GM23338 (cell line): ENCODE measurements at regions not wholly inside any gene's neighbourhood (a gene's known extent, or its start where the extent isn't known, plus 50 kb on each side); places are given as distances from the start of the nearest gene placed in this dataset.

Experiments used
- ATAC-seq: fragments of 200-7000 bp; cut with Tn5 transposase; 3 replicates; pipeline ENCODE4 v1.9.1; 2020
- DNase-seq: peaks from one replicate; pipeline ENCODE4 v3.0.0-alpha.2; 2015; ENCODE audit warnings: low spot score
- H2AFZ ChIP-seq: fragments of 200-600 bp; sonication (generic); 2 replicates; pipeline ENCODE4 v1.8.0; 2016; ENCODE audit warnings: antibody characterized with exemption, mild to moderate bottlenecking, moderate library complexity
- H3F3A ChIP-seq: fragments of 200-600 bp; sonication (generic); replicated peaks from 2 replicates; pipeline ENCODE4 v1.8.0; 2017; ENCODE audit warnings: antibody characterized with exemption, mixed run types, low read depth
- H3K27ac ChIP-seq: fragments of 200-600 bp; sonication (generic); 2 replicates; pipeline ENCODE4 v1.6.1; 2016; ENCODE audit warnings: low read depth
- H3K27me3 ChIP-seq: fragments of 200-600 bp; sonication (generic); 2 replicates; pipeline ENCODE4 v1.8.0; 2016; ENCODE audit warnings: mild to moderate bottlenecking, mixed run types, moderate library complexity; ENCODE audit not compliant: insufficient read depth
- H3K36me3 ChIP-seq: fragments of 200-600 bp; sonication (generic); 2 replicates; pipeline ENCODE4 v1.8.0; 2016; ENCODE audit warnings: mild to moderate bottlenecking; ENCODE audit not compliant: insufficient read depth
- H3K4me1 ChIP-seq: fragments of 200-600 bp; sonication (generic); 2 replicates; pipeline ENCODE4 v1.8.0; 2016; ENCODE audit warnings: mild to moderate bottlenecking, moderate library complexity; ENCODE audit not compliant: insufficient read depth
- H3K4me2 ChIP-seq: fragments of 200-600 bp; sonication (generic); 2 replicates; pipeline ENCODE4 v1.7.1; 2017; ENCODE audit warnings: mixed run types
- H3K4me3 ChIP-seq: fragments of 200-600 bp; sonication (generic); 2 replicates; pipeline ENCODE4 v1.6.1; 2016; ENCODE audit warnings: mixed run types
- H3K79me2 ChIP-seq: fragments of 200-600 bp; sonication (generic); replicated peaks from 2 replicates; pipeline ENCODE4 v1.8.0; 2017; ENCODE audit warnings: mild to moderate bottlenecking; ENCODE audit not compliant: insufficient read depth
- H3K9me2 ChIP-seq: fragments of 200-600 bp; sonication (generic); 2 replicates; pipeline ENCODE4 v1.8.0; 2017; ENCODE audit not compliant: insufficient read depth
- H4K20me1 ChIP-seq: fragments of 200-600 bp; sonication (generic); replicated peaks from 2 replicates; pipeline ENCODE4 v1.8.0; 2017; ENCODE audit warnings: mild to moderate bottlenecking; ENCODE audit not compliant: insufficient read depth
- H3K27ac Mint-ChIP-seq: 2 replicates; pipeline ENCODE4 v1.8.0; 2020; ENCODE audit warnings: inconsistent platforms, mild to moderate bottlenecking, moderate library complexity, mixed read lengths
- H3K27me3 Mint-ChIP-seq: 3 replicates; pipeline ENCODE4 v1.8.0; 2022; ENCODE audit warnings: low read depth, mild to moderate bottlenecking, moderate library complexity, mixed read lengths, inconsistent platforms; ENCODE audit not compliant: insufficient read depth, poor library complexity
- H3K36me3 Mint-ChIP-seq: 3 replicates; pipeline ENCODE4 v1.8.0; 2021; ENCODE audit warnings: low read depth, mild to moderate bottlenecking, inconsistent platforms, moderate library complexity, mixed read lengths
- H3K4me1 Mint-ChIP-seq: 3 replicates; pipeline ENCODE4 v1.8.0; 2020; ENCODE audit warnings: mild to moderate bottlenecking, inconsistent platforms, mixed read lengths
- H3K4me3 Mint-ChIP-seq: 3 replicates; pipeline ENCODE4 v1.8.0; 2021; ENCODE audit warnings: moderate library complexity, mild to moderate bottlenecking, inconsistent platforms, mixed read lengths
- H3K9me3 Mint-ChIP-seq: 3 replicates; pipeline ENCODE4 v1.8.0; 2020; ENCODE audit warnings: moderate library complexity, mild to moderate bottlenecking, inconsistent platforms, mixed read lengths
- CREB1 ChIP-seq: fragments of 250-450 bp; sonication (Bioruptor Pico); IDR thresholded peaks from 2 replicates; pipeline ENCODE4 v1.5.0; 2020; ENCODE audit warnings: low read depth, mild to moderate bottlenecking, moderate library complexity
- EZH2 ChIP-seq: fragments of 200-600 bp; sonication (generic); IDR thresholded peaks from one replicate; pipeline ENCODE4 v1.8.0; 2017; ENCODE audit warnings: antibody characterized with exemption, mild to moderate bottlenecking, low read depth; ENCODE audit not compliant: unreplicated experiment
- EZH2phosphoT487 ChIP-seq: fragments of 200-600 bp; sonication (generic); IDR thresholded peaks from one replicate; pipeline ENCODE4 v1.8.1; 2018; ENCODE audit warnings: antibody characterized with exemption; ENCODE audit not compliant: unreplicated experiment
- JUNB ChIP-seq: IDR thresholded peaks from one replicate; pipeline ENCODE4 v1.6.1; 2016; ENCODE audit warnings: antibody characterized with exemption; ENCODE audit not compliant: unreplicated experiment
- NANOG ChIP-seq: IDR thresholded peaks from 2 replicates; pipeline ENCODE4 v1.6.1; 2016; ENCODE audit warnings: antibody characterized with exemption, borderline replicate concordance
- POLR2AphosphoS5 ChIP-seq: IDR thresholded peaks from 2 replicates; pipeline ENCODE4 v1.6.1; 2016; ENCODE audit warnings: antibody characterized with exemption, low read depth
- STAT1 ChIP-seq: IDR thresholded peaks from one replicate; pipeline ENCODE4 v1.6.1; 2016; ENCODE audit warnings: antibody characterized with exemption; ENCODE audit not compliant: unreplicated experiment
- ZNF114 ChIP-seq: fragments of 250-450 bp; sonication (Bioruptor Pico); IDR thresholded peaks from 2 replicates; pipeline ENCODE4 v1.5.0; 2020; ENCODE audit warnings: mild to moderate bottlenecking, moderate library complexity
- TF ChIP-seq, protein P1 (sequence below), 2 experiments: fragments of 200-600 bp in 1 of 2; sonication (generic) in 1 of 2; conservative IDR thresholded peaks; 2 replicates each; pipeline versions ENCODE4 v1.5.1 to v1.6.1; 2016 to 2017; ENCODE audit warnings: antibody characterized with exemption in 2 of 2, low read depth in 2 of 2, mild to moderate bottlenecking in 2 of 2, moderate library complexity in 1 of 2
- TF ChIP-seq, protein P2 (sequence below): fragments of 250-450 bp; sonication (Bioruptor Pico); IDR thresholded peaks from 2 replicates; pipeline ENCODE4 v1.5.0; 2020; ENCODE audit warnings: mild to moderate bottlenecking, moderate library complexity
- TF ChIP-seq, protein P3 (sequence below): IDR thresholded peaks from one replicate; pipeline ENCODE4 v1.6.1; 2018; ENCODE audit warnings: antibody characterized with exemption; ENCODE audit not compliant: unreplicated experiment

DNA sequence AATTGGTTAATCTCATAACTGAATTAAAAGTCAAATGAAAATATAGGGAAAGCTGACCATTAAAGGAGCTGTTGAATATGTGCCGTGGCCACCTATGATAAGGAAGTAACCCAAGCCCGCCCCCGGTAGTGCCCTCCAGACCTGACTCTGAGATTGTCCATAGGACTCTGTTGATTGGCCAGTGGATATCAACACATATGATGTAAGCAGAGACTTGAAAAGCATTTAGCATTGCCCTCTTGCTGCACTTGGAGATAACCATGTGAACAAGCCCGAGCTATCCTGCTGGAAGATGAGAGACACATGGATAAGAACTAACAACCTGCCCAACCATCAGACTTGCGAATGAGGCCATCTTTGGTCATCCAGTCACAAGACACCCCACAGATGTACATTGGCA lies 83.2 kb downstream of the LINC00237 start:
- Mint-ChIP-seq H3K9me3 (no peaks in the 10 kb centered on the region), H3K4me3 (no peak overlapping the region), H3K27ac (no peak overlapping the region), H3K4me1 (peaks cover 21% of the 10 kb centered on the region), H3K27me3 (peaks cover 9% of the 10 kb centered on the region), H3K36me3 (no peaks in the 10 kb centered on the region)
- Histone ChIP-seq H3K4me2 (no peak overlapping the region), H4K20me1 (no peaks in the 10 kb centered on the region), H3K79me2 (no peaks in the 10 kb centered on the region), H2AFZ (no peak overlapping the region), H3K9me2 (peaks cover 10% of the 10 kb centered on the region; the same call in 1 of the 2 replicates), H3K4me3 (no peak overlapping the region), H3K27me3 (no peaks in the 10 kb centered on the region), H3K4me1 (peaks cover 24% of the 10 kb centered on the region), H3F3A (no peaks in the 10 kb centered on the region), H3K27ac (no peak overlapping the region), H3K36me3 (no peaks in the 10 kb centered on the region)
- ATAC-seq, result no peak
- no peak for DNase-seq
- no peak for TF ChIP-seq NANOG

DNA sequence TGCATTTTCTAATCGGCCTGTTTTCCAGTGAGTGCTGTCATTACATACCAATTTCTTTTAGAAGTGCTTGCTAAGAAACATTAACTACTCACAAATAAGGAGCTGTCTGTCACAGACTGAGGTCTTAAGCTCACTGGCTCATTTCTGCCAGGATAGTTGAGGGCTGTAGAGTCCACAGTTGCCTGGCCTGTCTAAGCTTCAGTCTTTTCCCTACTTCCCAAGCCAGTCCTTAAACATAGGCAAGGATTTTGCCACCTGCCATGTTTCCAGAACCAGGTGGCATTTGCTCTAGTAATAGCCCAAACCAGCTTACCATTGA lies 84.7 kb downstream of the LINC00237 start:
- H3K79me2 ChIP-seq, result no peaks in the 10 kb centered on the region
- H3F3A ChIP-seq, result no peaks in the 10 kb centered on the region
- Mint-ChIP-seq H3K4me1 (peaks cover 35% of the 10 kb centered on the region), H3K27me3 (peaks cover 8% of the 10 kb centered on the region), H3K9me3 (no peaks in the 10 kb centered on the region), H3K27ac (no peak overlapping the region), H3K4me3 (no peak overlapping the region), H3K36me3 (no peaks in the 10 kb centered on the region)
- H4K20me1 ChIP-seq, result no peaks in the 10 kb centered on the region
- H2AFZ ChIP-seq, result 0 out of 2 replicates have a peak overlapping the region, but pooled peaks have one; percentile 4
- no peak overlapping the region for H3K27ac ChIP-seq
- TF ChIP-seq, protein P1, sequence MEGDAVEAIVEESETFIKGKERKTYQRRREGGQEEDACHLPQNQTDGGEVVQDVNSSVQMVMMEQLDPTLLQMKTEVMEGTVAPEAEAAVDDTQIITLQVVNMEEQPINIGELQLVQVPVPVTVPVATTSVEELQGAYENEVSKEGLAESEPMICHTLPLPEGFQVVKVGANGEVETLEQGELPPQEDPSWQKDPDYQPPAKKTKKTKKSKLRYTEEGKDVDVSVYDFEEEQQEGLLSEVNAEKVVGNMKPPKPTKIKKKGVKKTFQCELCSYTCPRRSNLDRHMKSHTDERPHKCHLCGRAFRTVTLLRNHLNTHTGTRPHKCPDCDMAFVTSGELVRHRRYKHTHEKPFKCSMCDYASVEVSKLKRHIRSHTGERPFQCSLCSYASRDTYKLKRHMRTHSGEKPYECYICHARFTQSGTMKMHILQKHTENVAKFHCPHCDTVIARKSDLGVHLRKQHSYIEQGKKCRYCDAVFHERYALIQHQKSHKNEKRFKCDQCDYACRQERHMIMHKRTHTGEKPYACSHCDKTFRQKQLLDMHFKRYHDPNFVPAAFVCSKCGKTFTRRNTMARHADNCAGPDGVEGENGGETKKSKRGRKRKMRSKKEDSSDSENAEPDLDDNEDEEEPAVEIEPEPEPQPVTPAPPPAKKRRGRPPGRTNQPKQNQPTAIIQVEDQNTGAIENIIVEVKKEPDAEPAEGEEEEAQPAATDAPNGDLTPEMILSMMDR (conservative IDR thresholded peaks at IDR 0.05; ENCODE audit: low read depth in 2 of 2), result no peak
- TF ChIP-seq EZH2 (no peak), ZNF114 (CRISPR knock-in tag) (no peak), NANOG (no peak), POLR2AphosphoS5 (no peak), CREB1 (CRISPR knock-in tag) (no peak), STAT1 (no peak), JUNB (no peak), EZH2phosphoT487 (no peak)
- TF ChIP-seq, protein P2, sequence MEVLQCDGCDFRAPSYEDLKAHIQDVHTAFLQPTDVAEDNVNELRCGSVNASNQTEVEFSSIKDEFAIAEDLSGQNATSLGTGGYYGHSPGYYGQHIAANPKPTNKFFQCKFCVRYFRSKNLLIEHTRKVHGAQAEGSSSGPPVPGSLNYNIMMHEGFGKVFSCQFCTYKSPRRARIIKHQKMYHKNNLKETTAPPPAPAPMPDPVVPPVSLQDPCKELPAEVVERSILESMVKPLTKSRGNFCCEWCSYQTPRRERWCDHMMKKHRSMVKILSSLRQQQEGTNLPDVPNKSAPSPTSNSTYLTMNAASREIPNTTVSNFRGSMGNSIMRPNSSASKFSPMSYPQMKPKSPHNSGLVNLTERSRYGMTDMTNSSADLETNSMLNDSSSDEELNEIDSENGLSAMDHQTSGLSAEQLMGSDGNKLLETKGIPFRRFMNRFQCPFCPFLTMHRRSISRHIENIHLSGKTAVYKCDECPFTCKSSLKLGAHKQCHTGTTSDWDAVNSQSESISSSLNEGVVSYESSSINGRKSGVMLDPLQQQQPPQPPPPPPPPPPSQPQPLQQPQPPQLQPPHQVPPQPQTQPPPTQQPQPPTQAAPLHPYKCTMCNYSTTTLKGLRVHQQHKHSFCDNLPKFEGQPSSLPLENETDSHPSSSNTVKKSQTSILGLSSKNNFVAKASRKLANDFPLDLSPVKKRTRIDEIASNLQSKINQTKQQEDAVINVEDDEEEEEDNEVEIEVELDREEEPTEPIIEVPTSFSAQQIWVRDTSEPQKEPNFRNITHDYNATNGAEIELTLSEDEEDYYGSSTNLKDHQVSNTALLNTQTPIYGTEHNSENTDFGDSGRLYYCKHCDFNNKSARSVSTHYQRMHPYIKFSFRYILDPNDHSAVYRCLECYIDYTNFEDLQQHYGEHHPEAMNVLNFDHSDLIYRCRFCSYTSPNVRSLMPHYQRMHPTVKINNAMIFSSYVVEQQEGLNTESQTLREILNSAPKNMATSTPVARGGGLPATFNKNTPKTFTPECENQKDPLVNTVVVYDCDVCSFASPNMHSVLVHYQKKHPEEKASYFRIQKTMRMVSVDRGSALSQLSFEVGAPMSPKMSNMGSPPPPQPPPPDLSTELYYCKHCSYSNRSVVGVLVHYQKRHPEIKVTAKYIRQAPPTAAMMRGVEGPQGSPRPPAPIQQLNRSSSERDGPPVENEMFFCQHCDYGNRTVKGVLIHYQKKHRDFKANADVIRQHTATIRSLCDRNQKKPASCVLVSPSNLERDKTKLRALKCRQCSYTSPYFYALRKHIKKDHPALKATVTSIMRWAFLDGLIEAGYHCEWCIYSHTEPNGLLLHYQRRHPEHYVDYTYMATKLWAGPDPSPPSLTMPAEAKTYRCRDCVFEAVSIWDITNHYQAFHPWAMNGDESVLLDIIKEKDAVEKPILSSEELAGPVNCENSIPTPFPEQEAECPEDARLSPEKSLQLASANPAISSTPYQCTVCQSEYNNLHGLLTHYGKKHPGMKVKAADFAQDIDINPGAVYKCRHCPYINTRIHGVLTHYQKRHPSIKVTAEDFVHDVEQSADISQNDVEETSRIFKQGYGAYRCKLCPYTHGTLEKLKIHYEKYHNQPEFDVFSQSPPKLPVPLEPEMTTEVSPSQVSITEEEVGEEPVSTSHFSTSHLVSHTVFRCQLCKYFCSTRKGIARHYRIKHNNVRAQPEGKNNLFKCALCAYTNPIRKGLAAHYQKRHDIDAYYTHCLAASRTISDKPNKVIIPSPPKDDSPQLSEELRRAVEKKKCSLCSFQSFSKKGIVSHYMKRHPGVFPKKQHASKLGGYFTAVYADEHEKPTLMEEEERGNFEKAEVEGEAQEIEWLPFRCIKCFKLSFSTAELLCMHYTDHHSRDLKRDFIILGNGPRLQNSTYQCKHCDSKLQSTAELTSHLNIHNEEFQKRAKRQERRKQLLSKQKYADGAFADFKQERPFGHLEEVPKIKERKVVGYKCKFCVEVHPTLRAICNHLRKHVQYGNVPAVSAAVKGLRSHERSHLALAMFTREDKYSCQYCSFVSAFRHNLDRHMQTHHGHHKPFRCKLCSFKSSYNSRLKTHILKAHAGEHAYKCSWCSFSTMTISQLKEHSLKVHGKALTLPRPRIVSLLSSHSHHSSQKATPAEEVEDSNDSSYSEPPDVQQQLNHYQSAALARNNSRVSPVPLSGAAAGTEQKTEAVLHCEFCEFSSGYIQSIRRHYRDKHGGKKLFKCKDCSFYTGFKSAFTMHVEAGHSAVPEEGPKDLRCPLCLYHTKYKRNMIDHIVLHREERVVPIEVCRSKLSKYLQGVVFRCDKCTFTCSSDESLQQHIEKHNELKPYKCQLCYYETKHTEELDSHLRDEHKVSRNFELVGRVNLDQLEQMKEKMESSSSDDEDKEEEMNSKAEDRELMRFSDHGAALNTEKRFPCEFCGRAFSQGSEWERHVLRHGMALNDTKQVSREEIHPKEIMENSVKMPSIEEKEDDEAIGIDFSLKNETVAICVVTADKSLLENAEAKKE, result no peak
- TF ChIP-seq, protein P3, sequence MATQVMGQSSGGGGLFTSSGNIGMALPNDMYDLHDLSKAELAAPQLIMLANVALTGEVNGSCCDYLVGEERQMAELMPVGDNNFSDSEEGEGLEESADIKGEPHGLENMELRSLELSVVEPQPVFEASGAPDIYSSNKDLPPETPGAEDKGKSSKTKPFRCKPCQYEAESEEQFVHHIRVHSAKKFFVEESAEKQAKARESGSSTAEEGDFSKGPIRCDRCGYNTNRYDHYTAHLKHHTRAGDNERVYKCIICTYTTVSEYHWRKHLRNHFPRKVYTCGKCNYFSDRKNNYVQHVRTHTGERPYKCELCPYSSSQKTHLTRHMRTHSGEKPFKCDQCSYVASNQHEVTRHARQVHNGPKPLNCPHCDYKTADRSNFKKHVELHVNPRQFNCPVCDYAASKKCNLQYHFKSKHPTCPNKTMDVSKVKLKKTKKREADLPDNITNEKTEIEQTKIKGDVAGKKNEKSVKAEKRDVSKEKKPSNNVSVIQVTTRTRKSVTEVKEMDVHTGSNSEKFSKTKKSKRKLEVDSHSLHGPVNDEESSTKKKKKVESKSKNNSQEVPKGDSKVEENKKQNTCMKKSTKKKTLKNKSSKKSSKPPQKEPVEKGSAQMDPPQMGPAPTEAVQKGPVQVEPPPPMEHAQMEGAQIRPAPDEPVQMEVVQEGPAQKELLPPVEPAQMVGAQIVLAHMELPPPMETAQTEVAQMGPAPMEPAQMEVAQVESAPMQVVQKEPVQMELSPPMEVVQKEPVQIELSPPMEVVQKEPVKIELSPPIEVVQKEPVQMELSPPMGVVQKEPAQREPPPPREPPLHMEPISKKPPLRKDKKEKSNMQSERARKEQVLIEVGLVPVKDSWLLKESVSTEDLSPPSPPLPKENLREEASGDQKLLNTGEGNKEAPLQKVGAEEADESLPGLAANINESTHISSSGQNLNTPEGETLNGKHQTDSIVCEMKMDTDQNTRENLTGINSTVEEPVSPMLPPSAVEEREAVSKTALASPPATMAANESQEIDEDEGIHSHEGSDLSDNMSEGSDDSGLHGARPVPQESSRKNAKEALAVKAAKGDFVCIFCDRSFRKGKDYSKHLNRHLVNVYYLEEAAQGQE, result no peak
- H3K27me3 ChIP-seq, result no peaks in the 10 kb centered on the region
- no peak for ATAC-seq
- no peak overlapping the region for H3K4me3 ChIP-seq
- peaks cover 36% of the 10 kb centered on the region for H3K4me1 ChIP-seq
- no peak for DNase-seq
- H3K9me2 ChIP-seq, result peaks cover 11% of the 10 kb centered on the region
- H3K4me2 ChIP-seq, result peak overlapping the region; percentile 19; the same call in 1 of the 2 replicates
- H3K36me3 ChIP-seq, result no peaks in the 10 kb centered on the region
